HG03025 (cell line): ENCODE measurements at regions not wholly inside any gene's neighbourhood (a gene's known extent, or its start where the extent isn't known, plus 50 kb on each side); places are given as distances from the start of the nearest gene placed in this dataset.

Source experiments
- ATAC-seq: cut with Tn5 transposase; IDR thresholded peaks from one replicate; pipeline ENCODE4 v1.9.1; 2021; ENCODE audit warnings: mild to moderate bottlenecking, moderate library complexity; ENCODE audit not compliant: unreplicated experiment, low FRiP score

DNA sequence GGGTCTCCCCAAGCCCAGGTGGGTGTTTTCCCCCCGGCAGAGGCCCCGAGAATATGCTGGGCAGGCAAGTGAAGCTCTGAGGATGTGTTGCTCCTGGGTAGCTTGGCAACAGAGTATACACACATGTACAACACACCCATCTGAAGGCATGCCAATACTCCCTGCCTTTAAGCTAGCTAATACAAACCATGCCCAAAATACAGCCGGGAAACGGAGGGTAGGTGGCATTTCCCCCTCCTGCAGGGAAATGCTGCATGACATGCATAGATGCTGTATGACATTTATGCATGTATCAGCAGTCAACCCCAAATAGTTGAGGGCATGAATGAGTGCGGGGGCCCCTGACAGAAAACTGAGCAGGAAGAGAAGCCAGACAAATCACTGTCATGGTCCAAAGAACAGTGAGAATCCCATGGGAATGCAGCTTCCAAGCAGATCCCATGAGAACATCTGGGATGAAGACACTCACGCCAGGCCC lies 614.1 kb downstream of the EBF1 start:
- ATAC-seq, result no peak

DNA sequence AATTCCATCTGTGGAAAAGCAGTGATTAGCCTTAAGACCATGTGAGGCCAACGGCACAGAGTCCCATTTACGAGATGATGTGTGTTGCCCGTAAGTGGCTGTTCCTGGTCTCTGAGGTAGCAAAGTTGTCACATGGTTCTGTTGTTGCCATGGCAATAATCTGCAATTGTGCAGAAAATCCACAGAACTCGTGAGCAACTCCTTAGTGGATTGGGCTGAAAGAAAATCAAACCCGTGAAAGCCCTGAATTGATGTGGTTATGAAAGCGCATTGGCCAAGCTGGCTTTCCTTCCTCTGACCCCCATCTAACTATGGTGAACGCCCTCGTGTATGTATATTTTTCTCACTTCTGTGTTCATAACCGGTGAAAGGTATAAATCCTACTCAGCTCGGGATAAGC lies 614.7 kb downstream of the EBF1 start:
- ATAC-seq, result no peak

DNA sequence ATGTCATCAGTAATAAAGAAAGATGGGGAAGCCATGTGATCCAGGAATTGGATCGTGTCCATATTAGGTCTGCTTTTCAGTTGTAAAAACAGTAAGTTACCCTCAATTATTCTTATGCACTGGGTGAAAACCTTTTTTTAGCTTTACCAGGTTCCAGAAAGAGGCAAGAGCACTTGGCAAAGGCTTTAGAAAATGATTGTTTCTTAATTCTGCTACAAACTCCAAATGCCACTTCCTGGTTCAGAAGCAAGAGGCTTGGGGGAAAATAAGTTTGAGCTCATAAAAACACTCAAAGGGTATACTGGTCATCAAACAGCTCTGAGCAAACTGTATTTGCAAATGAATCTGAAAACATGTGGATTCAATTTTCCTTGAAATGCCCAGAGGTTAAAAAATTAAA lies 615.6 kb downstream of the EBF1 start:
- no peak for ATAC-seq

DNA sequence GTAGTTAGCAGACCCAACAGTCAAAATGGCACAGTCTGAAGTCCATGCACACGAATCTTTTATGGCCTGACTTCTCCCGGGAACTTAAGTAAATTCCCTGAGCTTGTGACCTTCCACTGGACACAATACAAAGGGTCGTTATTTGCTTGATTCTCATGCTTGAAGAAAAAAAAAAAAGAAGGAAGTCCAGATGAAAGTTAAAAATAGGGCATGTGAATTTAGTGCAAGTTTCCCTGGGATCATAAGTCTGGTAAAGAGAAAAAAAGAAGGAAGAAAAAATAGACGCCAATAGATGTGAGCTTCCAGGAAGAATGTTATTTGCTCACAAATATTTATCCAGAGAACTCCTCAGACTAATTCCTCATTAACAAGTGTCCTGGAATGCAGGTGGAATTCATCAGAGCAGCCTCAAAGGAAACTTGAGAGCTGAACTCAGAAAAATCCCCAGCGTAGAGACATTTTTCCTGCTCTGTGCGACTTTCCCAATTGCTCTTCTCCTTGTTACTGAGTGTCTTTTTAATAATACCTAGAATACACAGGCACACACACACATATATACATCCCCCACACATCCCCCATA lies 616.3 kb downstream of the EBF1 start:
- no peak for ATAC-seq

DNA sequence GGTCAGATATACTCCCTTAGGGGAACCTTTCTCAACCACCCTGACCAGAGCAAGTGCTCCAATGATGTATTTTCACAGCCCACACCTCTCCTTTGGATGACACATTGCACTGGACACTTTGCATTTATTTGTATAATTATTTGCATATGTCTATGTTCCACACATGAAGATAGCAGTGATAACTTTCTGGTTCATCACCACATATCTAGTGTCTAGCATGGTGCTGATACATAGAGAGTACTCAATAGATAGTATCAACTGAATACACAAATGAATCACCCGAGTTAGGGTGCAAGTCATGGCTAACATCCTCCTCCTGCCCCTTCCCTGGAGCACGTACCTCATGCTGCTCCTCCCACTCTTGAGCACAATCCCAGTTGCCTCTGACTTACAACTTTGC lies 617.6 kb downstream of the EBF1 start:
- ATAC-seq, result no peak

DNA sequence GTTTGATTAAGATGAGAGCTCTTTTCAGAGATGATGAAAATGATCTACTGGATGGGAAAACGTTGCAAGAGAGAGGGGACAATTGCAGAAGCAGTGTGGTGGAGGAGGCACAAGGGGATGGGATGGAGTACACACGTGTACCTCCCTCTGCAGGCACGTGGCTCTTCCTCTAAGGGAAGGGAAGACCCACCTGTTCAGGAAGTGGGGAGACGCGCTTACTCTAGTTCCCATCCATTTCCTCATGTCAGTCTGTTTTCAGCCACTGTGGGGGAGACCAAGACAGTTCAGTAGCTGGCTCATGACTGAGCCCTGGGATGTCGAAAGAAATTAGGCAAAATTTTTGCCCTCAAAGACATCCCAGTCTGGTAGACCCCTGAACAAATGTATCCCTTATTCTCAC lies 619.2 kb upstream of the CLINT1 start:
- ATAC-seq, result no peak

DNA sequence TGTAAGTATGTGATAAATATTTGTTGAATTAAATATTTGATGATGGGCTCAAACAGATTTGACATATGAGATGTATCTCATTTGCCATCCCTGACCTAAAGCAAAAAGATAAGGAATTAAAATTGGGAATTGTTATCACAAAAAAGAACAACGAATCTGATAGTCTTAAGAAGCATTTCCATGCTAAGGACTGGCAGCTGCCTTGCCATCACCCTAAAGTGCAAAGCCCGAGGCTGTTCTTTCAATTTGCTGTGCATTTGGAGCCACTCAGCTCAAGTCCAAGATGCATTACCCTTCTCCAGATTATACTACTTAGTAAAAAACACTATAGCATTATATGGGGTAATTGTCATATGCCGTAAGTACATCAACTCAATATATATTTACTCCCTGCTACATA lies 618.3 kb upstream of the CLINT1 start:
- no peak for ATAC-seq

DNA sequence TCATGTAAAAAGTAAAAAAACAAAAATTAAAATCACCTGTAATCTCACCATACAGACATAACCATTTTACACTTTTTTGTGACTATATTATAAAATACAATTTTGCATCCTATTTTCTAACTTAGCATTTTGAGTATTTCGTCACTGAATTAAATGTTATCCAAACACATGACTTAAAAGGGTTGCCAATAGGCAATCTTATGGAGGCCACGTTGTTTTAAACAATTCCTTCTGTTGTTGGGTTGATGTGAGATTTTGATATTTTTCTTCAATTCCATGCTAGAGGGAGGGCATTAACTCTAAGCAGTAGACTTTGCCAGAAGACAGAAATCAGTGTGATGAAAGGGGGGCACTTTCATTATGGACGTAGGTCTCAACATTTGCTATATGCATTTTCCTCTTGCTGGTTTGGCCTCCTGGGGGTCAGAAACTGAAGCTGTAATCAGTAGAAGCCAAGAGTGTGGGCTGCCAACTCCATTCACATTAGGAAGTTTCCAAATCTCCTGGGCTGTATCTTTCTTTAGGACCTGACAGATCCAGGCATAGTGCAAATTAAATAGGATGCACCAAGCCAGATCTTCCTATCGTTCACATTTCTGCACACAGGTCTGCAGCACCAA lies 614.2 kb upstream of the CLINT1 start:
- no peak for ATAC-seq

DNA sequence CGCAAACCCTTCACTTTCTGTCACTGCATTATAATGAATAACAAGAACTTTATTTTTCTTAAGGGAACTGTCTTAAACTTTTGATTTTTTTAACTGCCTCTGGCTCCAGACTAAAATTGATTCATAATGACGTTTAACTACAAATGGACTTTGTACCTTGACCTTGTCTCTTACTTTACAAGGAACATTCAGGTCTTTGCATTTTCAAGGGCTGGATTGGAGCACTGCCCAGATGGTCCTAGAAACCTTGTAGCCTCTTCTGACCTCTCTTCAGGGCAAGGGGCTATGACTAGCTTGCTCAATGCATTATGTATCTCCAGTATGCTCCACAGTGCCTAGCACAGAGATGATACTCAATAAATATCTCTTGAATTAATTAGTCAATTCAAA lies 612.6 kb upstream of the CLINT1 start:
- no peak for ATAC-seq

DNA sequence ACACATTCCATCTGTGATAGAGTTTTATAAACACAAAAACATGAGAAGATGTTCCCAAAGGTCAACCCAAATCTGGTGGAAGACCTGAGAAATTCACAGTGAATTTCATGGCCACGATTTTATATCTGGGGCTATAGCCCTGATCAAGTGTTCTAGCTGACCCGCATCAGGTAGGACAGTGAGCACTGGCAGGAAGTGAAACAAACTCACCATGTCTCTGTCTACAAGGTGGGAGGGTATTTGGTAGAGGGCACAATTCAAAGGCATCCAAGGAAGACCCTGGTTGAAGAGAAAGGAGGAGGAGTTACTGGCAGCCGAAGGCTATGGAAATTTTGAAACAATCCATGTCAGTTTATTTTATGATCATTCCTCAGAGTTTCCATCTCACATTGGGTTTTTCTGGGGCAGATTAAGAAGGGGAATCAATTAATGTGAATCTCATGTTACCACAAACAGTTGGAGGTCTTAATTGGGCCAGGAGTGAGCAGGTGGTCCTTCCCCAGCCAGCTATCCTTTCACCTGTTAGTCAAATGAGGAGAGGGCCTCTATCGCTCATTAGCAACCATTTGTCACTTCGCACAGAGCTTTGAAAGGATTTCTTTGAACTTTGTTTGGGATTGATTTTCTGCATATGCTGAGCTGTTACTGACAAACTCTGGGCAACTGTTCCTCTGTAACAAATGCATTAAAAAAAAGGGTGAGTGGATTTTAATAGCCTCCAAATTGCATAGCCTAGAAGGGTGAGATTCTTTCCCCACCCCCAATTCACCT lies 612.0 kb upstream of the CLINT1 start:
- no peak for ATAC-seq

DNA sequence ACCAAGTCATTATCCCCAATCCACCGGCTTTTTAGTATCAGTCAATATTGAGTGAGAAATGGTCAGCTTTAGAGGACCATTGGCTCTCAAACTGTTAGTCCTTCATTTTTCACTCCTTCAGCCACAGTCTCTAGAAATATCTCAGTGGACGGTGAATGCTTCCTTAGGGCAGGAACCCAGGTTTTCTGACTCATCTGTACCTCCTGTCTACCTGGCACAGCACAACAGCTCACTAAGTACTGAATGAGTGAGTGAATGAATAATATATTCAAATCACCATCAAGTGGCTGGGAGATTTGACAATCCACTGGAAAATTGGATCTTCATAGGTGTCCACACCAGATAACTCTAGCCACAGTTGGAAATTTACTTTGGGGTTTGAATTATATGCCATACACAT lies 609.5 kb upstream of the CLINT1 start:
- ATAC-seq, result no peak

DNA sequence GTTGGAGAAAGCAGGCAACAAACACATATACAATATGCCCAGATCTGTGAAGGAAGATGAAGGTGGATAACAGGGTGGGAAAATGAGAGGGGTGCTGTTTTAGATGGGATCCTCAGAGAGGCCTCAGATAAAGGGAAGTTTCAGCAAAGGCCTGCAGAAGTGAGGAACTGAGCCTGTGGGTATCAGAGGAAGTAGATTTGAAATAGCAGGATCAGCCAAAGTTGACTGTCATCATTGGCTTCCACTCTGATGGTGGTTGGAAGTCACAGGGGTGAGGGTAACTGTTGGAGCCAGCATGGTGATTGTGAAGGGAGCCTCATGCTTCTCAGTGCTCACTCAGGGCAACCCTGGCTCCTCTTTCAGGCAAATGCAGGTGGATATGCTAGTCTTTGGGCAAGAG lies 607.2 kb upstream of the CLINT1 start:
- ATAC-seq, result no peak

DNA sequence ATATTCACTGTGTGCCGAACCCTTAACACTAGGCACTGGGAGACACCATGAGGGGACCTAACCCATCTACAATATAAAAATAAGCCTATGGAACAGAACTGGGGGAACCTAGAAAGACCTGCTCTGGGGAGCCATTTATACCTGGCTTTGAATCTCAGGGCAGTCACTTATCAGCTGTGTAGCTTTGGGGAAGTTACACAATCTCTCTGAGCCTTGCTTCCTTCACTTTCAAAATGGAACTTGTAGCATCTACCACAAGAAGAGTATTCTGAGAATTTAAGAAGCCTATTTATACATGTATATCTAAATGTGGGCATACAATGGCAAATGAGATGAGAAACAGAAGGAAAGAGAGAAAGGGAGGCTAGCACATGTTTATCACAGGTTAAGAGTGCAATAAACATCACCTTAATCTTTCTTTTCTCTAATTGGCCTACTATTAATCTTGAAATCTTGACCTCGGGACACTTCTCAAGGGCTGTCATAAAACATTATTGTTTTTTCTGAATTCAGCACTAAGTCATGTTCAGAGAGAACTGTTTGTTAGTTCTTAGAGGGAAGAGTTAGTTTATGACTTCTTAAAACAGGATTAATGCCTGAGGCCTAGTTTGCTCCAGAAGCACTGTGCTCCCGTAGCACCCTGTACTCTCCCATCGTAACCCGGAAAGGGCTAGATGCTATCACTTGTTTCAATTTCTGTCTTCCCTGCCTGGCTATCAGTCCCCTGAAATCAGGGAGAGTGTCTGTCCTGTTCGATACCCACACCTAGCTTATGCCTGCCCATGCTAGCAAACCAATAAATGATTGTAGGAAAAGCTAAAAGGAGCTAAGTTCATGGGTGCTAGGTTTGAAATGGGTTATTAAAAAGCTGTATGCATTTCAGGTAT lies 606.4 kb upstream of the CLINT1 start:
- ATAC-seq, result no peak

DNA sequence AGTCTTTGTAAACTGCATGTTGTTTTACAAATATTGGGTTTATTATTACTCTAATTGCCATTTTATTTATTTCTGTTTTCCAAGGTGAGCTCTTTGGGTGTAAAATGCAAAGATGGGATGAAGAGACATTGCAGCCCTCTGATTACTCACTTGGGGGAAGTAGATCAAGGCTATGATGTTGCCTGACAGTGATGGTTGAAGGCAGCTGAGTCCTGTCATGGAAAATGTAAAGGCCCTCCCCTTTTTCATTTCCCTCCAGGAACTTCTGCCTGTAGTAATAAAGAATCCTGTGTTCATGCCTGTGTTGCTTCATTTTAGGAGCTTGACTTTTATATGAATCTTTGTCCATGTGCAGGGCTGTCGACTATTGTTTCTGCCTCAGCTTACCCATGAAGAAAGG lies 605.4 kb upstream of the CLINT1 start:
- no peak for ATAC-seq

DNA sequence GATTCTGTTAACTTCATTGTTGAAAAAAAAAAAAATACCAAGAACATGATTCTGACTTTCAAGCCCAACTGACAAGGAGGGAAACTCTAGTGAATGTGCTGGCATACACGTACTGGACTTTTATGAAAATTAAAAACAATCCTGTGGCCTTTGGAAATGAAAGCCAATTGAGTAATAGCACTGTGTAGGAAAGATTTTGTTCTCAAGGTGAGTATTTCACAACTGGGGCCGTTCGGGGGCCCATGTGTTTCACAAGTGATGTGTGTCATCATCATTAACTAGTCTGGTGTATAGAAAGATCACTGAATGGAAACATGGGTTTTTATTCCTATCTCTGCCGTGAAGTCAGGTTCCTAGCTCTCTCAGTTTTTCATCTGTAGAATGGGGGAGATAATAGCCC lies 605.0 kb upstream of the CLINT1 start:
- ATAC-seq, result no peak

DNA sequence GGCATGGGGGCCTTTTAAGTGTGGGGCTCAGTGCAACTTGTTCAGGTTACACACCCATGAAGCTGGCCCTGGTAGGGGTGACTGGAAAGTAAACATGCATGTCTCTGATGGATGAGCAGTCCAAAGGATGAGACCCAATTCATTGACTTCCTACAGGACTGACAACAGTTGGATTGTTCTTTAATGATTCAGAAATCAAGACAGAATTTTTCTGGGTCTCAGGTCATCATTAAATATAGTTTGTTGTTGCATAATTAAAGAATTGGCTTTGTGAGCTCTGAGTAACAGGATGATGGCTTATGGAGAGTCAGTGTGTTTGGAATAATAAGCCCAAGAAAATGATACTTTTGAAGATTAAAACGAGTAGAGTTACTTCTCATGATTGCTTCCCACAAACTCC lies 604.2 kb upstream of the CLINT1 start:
- ATAC-seq, result no peak

DNA sequence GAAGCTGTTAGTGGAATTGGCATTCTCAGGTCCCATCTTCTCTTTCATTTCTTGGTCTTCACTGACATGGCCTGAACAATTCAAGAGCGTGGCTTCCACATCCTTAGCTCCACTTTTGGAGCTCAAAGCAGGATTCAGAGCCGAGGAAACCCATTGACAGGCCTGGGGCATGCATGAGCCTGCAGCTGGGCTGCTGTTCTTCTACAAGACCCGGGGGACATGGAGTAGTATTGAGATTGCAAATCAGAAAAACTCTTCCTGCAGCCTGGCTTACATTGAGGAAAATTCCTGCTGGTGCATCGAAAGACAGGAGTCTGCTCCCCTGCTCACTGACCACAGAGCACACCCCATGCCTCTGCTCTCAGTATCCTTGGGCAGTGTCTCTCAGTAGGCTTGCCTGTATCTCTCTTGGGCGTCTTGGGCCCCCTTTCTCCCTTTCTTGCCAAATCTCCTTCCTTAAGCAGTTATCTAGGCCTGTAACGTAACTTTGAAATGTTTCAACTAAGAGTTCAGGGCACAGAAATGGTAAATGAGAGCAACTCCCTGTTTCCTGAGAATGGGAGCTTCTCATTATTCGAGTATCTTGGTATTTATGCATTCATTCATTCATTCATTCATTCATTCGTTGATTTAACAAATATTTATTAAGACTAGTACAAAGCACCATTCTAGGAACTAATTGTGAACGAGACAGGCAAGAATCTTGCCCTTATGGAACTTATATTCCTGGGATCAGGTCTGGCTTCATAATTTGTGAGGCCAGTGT lies 603.6 kb upstream of the CLINT1 start:
- ATAC-seq, result no peak

DNA sequence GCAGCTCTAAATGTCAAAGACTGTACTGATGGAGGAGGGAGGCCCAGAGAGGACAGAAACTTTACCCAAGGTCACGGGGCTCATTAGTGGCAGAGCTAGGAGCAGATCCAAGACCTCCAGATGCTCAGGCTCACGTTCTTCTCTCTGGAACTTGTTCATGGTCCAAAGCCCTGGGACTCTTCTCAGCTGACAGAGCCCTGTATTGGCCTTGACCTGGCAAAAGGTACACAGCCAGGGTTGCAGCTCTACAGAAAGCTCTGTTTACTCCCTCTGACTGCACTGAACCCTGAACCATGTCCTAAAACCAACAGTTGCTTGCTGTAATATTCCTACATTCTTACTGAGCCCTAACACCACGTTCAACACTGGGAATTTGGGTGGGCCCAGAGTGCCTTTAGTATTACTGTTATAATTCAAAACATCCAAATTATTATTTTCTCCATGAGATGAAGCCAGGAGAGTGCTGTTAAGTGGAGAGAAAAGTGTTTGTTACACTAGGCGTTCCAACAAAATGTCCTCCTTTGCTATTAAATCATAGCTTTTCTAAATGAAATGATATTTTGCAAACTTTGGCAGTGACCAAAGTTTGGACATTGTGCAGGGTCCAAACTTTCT lies 602.4 kb upstream of the CLINT1 start:
- no peak for ATAC-seq

DNA sequence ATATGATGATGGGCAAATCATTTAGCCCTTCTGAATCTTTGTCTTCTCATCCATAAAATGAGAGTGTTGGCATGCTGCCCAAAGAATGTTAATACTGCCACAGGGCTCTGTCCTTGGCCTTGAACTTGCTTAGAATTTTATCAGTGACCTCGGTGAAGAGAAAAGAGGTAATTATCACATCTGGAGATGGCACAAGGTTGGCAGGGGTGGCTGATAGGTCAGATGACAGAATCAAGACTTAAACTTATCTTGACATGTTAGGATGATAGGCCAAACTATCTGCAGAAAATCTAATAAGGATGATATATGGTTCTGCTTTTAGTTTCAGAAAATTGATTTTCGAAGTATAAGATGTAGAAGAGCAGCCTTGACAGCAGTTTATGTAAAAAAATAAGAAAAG lies 599.1 kb upstream of the CLINT1 start:
- no peak for ATAC-seq

DNA sequence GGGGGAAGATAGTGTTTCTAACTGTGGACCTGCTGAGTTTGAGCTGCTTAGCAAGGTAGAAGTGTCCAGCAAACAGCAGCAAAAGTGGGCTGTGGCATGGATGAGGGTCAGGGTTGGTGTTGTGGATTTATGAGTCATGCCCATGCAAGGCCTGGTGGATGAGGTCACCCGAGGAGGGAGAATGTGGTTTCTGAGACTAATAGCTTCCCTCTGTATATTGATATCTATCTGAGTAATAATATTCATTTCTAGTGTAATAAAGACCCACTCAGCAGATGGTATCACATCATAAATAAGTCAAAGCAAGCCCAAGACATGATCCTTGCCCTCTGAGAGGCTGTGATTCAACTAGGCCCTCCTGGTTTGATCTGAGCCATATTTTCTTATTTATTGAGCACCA lies 597.8 kb upstream of the CLINT1 start:
- no peak for ATAC-seq
